GM10266 (cell line): ENCODE measurements at regions not wholly inside any gene's neighbourhood (a gene's known extent, or its start where the extent isn't known, plus 50 kb on each side); places are given as distances from the start of the nearest gene placed in this dataset.

ENCODE experiments used
- DNase-seq: peaks from one replicate; pipeline ENCODE4 v3.0.0; 2012; ENCODE audit errors: extremely low spot score
- CTCF ChIP-seq: IDR thresholded peaks from 2 replicates; pipeline ENCODE4 v1.5.1; 2012; ENCODE audit warnings: mild to moderate bottlenecking, low read depth; ENCODE audit not compliant: control insufficient read depth, insufficient read depth; ENCODE audit errors: missing control alignments

- DNase-seq, result no peak
- no peak for TF ChIP-seq CTCF
Observed at GRCh38 chrX:45347877-45348276, 147.2 kb upstream of the DIPK2B start.

DNA sequence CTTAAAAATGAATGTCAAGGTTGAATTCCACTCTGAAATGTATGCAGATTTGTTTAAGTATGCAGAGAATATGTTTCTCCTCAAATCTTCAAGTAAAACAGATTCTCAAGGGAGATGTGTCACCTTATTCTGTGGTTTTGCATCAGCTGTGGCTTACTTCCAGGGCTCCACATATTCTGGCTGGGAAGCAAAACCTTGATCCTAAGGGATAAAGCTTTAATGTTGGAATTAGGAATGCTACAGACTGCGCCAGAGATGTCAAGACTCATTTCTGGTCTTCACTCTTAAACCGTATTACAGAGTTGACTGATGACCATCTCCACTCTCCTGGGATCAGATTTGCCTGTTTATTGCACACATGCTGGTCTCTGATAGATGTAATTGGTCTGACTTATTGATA, 143.9 kb upstream of the DIPK2B start:
- no peak for DNase-seq
- TF ChIP-seq CTCF, result no peak

DNA sequence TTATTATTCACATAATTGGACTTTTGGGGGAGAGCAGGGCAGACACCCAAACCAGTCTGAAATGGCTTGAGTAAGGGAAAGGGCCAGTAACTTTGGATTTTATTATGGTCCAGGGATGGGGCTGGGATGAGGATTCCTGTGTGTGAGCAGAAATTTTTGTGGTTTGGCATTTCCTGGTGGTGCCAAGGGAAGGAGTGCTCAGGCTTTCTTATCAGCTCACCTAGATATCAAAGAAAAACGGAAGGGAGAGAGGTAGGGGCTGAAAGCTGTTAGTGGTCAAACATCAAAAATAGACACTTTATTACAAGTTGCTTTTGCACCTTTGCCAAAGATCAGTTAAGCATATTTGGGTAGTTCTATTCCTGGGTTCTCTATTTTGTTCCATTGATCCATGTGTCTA, 128.5 kb upstream of the DIPK2B start:
- TF ChIP-seq CTCF, result no peak
- no peak for DNase-seq

DNA sequence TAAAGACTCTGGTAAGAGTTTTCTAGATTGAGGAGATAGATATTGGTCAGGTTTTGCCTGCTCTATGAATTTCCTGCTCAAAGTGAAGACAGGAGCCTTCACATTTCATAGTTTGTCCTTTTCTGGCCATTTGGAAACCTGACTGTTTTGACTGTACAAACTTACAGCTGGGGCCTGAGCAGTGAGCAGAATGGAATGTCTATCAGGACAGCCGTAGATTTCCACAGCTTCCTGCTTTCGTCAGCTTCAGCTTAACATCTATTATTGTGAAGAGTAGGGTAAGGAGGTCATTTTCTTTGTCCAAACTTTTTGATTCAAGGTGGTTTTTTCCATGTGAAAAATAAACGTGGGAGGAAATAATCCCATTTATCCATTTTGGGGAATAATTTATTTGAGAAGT, 124.3 kb upstream of the DIPK2B start:
- DNase-seq, result no peak
- no peak for TF ChIP-seq CTCF

- no peak for TF ChIP-seq CTCF
- DNase-seq, result no peak
Observed at GRCh38 chrX:45323387-45323786, 122.7 kb upstream of the DIPK2B start.

DNA sequence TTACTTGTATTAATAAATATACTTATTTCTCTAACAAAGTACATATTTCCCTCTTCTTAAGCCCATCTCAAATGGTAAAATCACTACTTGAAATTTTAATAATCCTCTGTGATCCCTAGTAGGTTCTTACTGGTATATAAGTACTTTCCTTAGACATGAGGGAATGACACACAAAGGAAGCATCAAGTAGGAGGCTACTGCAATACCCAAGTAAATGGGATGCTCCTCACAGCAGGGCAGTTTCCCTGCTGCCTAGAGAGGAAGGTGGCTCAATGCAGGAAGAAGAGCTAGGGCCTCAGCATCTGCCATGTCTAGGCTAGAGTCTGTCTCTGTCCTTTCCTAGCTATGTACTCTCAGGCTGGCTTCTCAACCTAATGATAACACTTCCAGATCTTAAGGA, 122.1 kb upstream of the DIPK2B start:
- DNase-seq, result no peak
- no peak for TF ChIP-seq CTCF

DNA sequence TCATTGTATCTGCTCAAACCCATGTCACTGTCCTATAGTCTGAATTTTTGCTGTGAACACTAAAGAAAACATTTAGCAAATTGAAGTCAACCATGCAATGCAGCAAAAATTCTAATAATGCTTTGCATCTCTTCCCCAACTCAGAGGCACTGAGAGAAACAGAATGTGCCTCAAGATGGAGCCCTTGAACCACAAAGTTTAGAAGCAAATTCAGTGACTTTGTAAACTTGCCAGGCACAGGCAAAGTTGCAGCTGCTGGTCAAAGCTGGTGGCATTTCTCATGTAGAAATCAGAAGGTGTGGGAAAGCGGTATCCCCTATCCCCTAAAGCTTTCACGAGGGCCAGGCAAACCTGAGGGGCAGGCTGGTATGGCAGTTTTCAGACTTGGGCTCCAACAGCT, 121.7 kb upstream of the DIPK2B start:
- DNase-seq, result no peak
- TF ChIP-seq CTCF, result peak; percentile 19
